IMR-90 (cell line): ENCODE measurements at regions not wholly inside any gene's neighbourhood (a gene's known extent, or its start where the extent isn't known, plus 50 kb on each side); places are given as distances from the start of the nearest gene placed in this dataset.

Source experiments
- ATAC-seq: fragments of 200-7000 bp; cut with Tn5 transposase; 2 replicates; pipeline ENCODE4 v1.9.1; 2020; ENCODE audit warnings: low read depth, mild to moderate bottlenecking, moderate library complexity
- BruUV-seq: library from RNA; stranded (reverse); fragments of 400-500 nt; replicated peaks from 2 replicates; lab custom pipeline; 2021; lab: Mats Ljungman, UMichigan
- CTCF ChIA-PET: fragments of 300-600 bp; formaldehyde crosslinking; extraction: SDS; loops from one replicate; lab custom pipeline; 2021; ENCODE audit warnings: antibody characterized with exemption; lab: Yijun Ruan, JAX
- POLR2A ChIA-PET: fragments of 300-600 bp; sonication (Branson Sonifier 250); formaldehyde crosslinking; loops from one replicate; lab custom pipeline; 2022; ENCODE audit warnings: antibody characterized with exemption; ENCODE audit not compliant: unreplicated experiment; lab: Charles Lee
- DNase-seq: peaks from one replicate; pipeline ENCODE4 v3.0.0; 2013
- H2AFZ ChIP-seq: replicated peaks from 2 replicates; pipeline ENCODE3; 2013; ENCODE audit warnings: low read length, mild to moderate bottlenecking; ENCODE audit not compliant: poor library complexity
- H2AK5ac ChIP-seq: 2 replicates; pipeline ENCODE4 v1.6.1; 2013; ENCODE audit warnings: low read depth, low read length, inconsistent platforms
- H2AK9ac ChIP-seq: replicated peaks from 2 replicates; pipeline ENCODE3; 2013; ENCODE audit warnings: mild to moderate bottlenecking, low read depth, low read length, moderate library complexity; ENCODE audit not compliant: poor library complexity
- H2BK120ac ChIP-seq: 2 replicates; pipeline ENCODE4 v1.6.1; 2013; ENCODE audit warnings: low read depth, low read length, inconsistent platforms
- H2BK15ac ChIP-seq: 3 replicates; pipeline ENCODE4 v1.6.1; 2013; ENCODE audit warnings: low read depth, low read length, inconsistent platforms
- H2BK20ac ChIP-seq: 2 replicates; pipeline ENCODE4 v1.6.1; 2013; ENCODE audit warnings: low read depth, mild to moderate bottlenecking, inconsistent platforms, low read length, moderate library complexity
- H2BK5ac ChIP-seq: 2 replicates; pipeline ENCODE4 v1.6.1; 2013; ENCODE audit warnings: mild to moderate bottlenecking, low read depth, low read length, inconsistent platforms; ENCODE audit not compliant: poor library complexity, severe bottlenecking
- H3K14ac ChIP-seq: replicated peaks from 2 replicates; pipeline ENCODE4 v1.6.1; 2013; ENCODE audit warnings: low read depth, low read length, inconsistent platforms
- H3K18ac ChIP-seq: 2 replicates; pipeline ENCODE4 v1.6.1; 2013; ENCODE audit warnings: low read depth, low read length, control low read depth
- H3K23ac ChIP-seq: 2 replicates; pipeline ENCODE4 v1.6.1; 2013; ENCODE audit warnings: low read depth, low read length, inconsistent platforms
- H3K27ac ChIP-seq: 2 replicates; pipeline ENCODE4 v1.5.1; 2013; ENCODE audit warnings: mild to moderate bottlenecking, control low read depth, low read length; ENCODE audit not compliant: insufficient read depth
- H3K27me3 ChIP-seq: 2 replicates; pipeline ENCODE4 v1.6.1; 2013; ENCODE audit warnings: low read length; ENCODE audit not compliant: control insufficient read depth, insufficient read depth
- H3K36me3 ChIP-seq: 2 replicates; pipeline ENCODE4 v1.6.1; 2013; ENCODE audit warnings: low read length, mixed read lengths; ENCODE audit not compliant: control insufficient read depth, insufficient read depth
- H3K4ac ChIP-seq: 2 replicates; pipeline ENCODE4 v1.6.1; 2013; ENCODE audit warnings: low read depth, low read length, inconsistent platforms
- H3K4me1 ChIP-seq: 2 replicates; pipeline ENCODE4 v1.6.1; 2013; ENCODE audit warnings: low read length, mixed read lengths; ENCODE audit not compliant: control insufficient read depth, insufficient read depth
- H3K4me2 ChIP-seq: 2 replicates; pipeline ENCODE4 v1.6.1; 2013; ENCODE audit warnings: low read depth, mild to moderate bottlenecking, control low read depth, low read length, moderate library complexity
- H3K4me3 ChIP-seq: 2 replicates; pipeline ENCODE4 v1.5.1; 2013; ENCODE audit warnings: low read depth, mild to moderate bottlenecking, control low read depth, low read length, moderate library complexity; ENCODE audit not compliant: insufficient read depth
- H3K56ac ChIP-seq: 2 replicates; pipeline ENCODE4 v1.6.1; 2013; ENCODE audit warnings: low read length, inconsistent platforms; ENCODE audit not compliant: insufficient read depth; ENCODE audit errors: extremely low read depth
- H3K79me1 ChIP-seq, 2 experiments: 2 replicates each; pipeline ENCODE4 v1.6.1; 2013; ENCODE audit warnings: low read length in 2 of 2, inconsistent platforms in 1 of 2, low read depth in 1 of 2
- H3K9ac ChIP-seq: 2 replicates; pipeline ENCODE4 v1.6.1; 2013; ENCODE audit warnings: low read depth, low read length, control low read depth
- H3K9me1 ChIP-seq: 2 replicates; pipeline ENCODE4 v1.6.1; 2013; ENCODE audit warnings: low read length, inconsistent platforms; ENCODE audit not compliant: insufficient read depth
- H3K9me3 ChIP-seq: 2 replicates; pipeline ENCODE4 v1.6.1; 2013; ENCODE audit warnings: low read length; ENCODE audit not compliant: control insufficient read depth, insufficient read depth
- H4K20me1 ChIP-seq: 2 replicates; pipeline ENCODE4 v1.6.1; 2013; ENCODE audit warnings: low read length, inconsistent platforms; ENCODE audit not compliant: insufficient read depth
- H4K5ac ChIP-seq: 2 replicates; pipeline ENCODE4 v1.6.1; 2013; ENCODE audit warnings: mild to moderate bottlenecking, low read depth, low read length, control low read depth
- H4K8ac ChIP-seq, 2 experiments: 2 replicates each; pipeline ENCODE4 v1.6.1; 2013; ENCODE audit warnings: low read depth in 2 of 2, low read length in 2 of 2, control low read depth in 1 of 2, inconsistent platforms in 1 of 2
- H4K91ac ChIP-seq: 2 replicates; pipeline ENCODE4 v1.6.1; 2013; ENCODE audit warnings: low read depth, low read length, inconsistent platforms; ENCODE audit not compliant: insufficient read depth
- CHD1 ChIP-seq: IDR thresholded peaks from 2 replicates; pipeline ENCODE4 v1.6.1; 2012; ENCODE audit warnings: low read depth, low read length, improper control_type of control experiment
- MAFK ChIP-seq: IDR thresholded peaks from 2 replicates; pipeline ENCODE4 v1.6.1; 2012; ENCODE audit warnings: low read depth, low read length, improper control_type of control experiment
- WGBS, 2 experiments: methylation state at CpG; one replicate each; pipeline versions ENCODE4 v1.1.5 to v1.1.7; 2013; ENCODE audit warnings: missing lambda C conversion rate in 2 of 2; ENCODE audit not compliant: insufficient read length in 1 of 2; ENCODE audit errors: extremely low coverage in 2 of 2; 5-methylcytosine and 5-hydroxymethylcytosine counted together
- dilution Hi-C: fragments of 300-500 bp; cut with HindIII; formaldehyde crosslinking; loops from one replicate; pipeline ENCODE4 v1.14.3; 2018; ENCODE audit warnings: low sequenced_read_pairs; ENCODE audit not compliant: unreplicated experiment
- in situ Hi-C: fragments of 300-500 bp; cut with MboI; formaldehyde crosslinking; loops from 3 replicates; pipeline ENCODE4 v1.14.3; 2019; ENCODE audit warnings: low sequenced_read_pairs, inconsistent platforms, mixed read lengths
- intact Hi-C: fragments of 100-400 bp; cut with micrococcal nuclease; formaldehyde crosslinking; loops from 2 replicates; pipeline ENCODE4 v1.10.0; 2022

GRCh38 chr1:195195423-195196057, 1412.7 kb downstream of the KCNT2 start:
- CTCF ChIA-PET, result no interaction called here
- dilution Hi-C loops, result no loop called here
- Histone ChIP-seq H3K23ac (no peak overlapping the region), H3K9me1 (no peaks in the 10 kb centered on the region), H3K27me3 (no peaks in the 10 kb centered on the region), H3K79me1 (no peaks in the 10 kb centered on the region), H2BK20ac (no peak overlapping the region), H3K14ac (no peak overlapping the region), H3K4me3 (no peak overlapping the region), H2AFZ (no peak overlapping the region), H3K4me1 (no peaks in the 10 kb centered on the region), H4K5ac (no peak overlapping the region), H3K36me3 (no peaks in the 10 kb centered on the region), H3K18ac (no peak overlapping the region), H4K20me1 (no peaks in the 10 kb centered on the region), H3K4ac (no peak overlapping the region), H2AK5ac (no peak overlapping the region), H2BK120ac (no peak overlapping the region), H2BK5ac (no peak overlapping the region), H3K56ac (no peak overlapping the region), H4K8ac (no peak overlapping the region), H3K9ac (no peak overlapping the region), H3K27ac (no peak overlapping the region), H3K4me2 (no peak overlapping the region), H3K9me3 (no peaks in the 10 kb centered on the region), H2AK9ac (no peak overlapping the region), H4K91ac (no peak overlapping the region), H2BK15ac (no peak overlapping the region)
- BruUV-seq, result no TSS peak
- intact Hi-C loops, result no loop called here
- POLR2A ChIA-PET, result no interaction called here
- ATAC-seq (no peak), DNase-seq (no peak)
- in situ Hi-C loops, result no loop called here
- 76% methylated on average over 3 of the region's 8 CpGs; no CpG with 5 or more reads in 1 of the 2 experiments for WGBS, 2 experiments
- TF ChIP-seq CHD1 (no peak), MAFK (no peak)
